Mesendoderm (in vitro differentiated cells): ENCODE measurements at regions not wholly inside any gene's neighbourhood (a gene's known extent, or its start where the extent isn't known, plus 50 kb on each side); places are given as distances from the start of the nearest gene placed in this dataset.

Source experiments
- DNase-seq: peaks from one replicate; pipeline ENCODE4 v3.0.0; 2013
- H2AK5ac ChIP-seq: 2 replicates; pipeline ENCODE4 v1.6.1; 2013; ENCODE audit warnings: low read length, inconsistent platforms
- H2BK120ac ChIP-seq: 2 replicates; pipeline ENCODE4 v1.6.1; 2013; ENCODE audit warnings: low read depth, mild to moderate bottlenecking, low read length, moderate library complexity, mixed read lengths
- H2BK15ac ChIP-seq: replicated peaks from 2 replicates; pipeline ENCODE4 v1.6.1; 2013; ENCODE audit warnings: low read depth, mild to moderate bottlenecking, moderate library complexity
- H2BK5ac ChIP-seq: 2 replicates; pipeline ENCODE4 v1.6.1; 2013; ENCODE audit warnings: low read length, inconsistent platforms
- H3K18ac ChIP-seq: 2 replicates; pipeline ENCODE4 v1.6.1; 2013; ENCODE audit warnings: mild to moderate bottlenecking, low read length, mixed read lengths
- H3K23ac ChIP-seq: one replicate; pipeline ENCODE4 v1.6.1; 2013; ENCODE audit warnings: low read length
- H3K27ac ChIP-seq: 2 replicates; pipeline ENCODE4 v1.5.1; 2013; ENCODE audit warnings: low read depth, mild to moderate bottlenecking, inconsistent platforms, low read length, moderate library complexity
- H3K27me3 ChIP-seq: 2 replicates; pipeline ENCODE4 v1.6.1; 2013; ENCODE audit warnings: low read length, control low read depth, mild to moderate bottlenecking, inconsistent platforms; ENCODE audit not compliant: insufficient read depth, poor library complexity
- H3K36me3 ChIP-seq: 2 replicates; pipeline ENCODE4 v1.6.1; 2013; ENCODE audit warnings: low read length, inconsistent platforms; ENCODE audit not compliant: control insufficient read depth, insufficient read depth
- H3K4ac ChIP-seq: one replicate; pipeline ENCODE4 v1.6.1; 2013; ENCODE audit warnings: low read depth, mild to moderate bottlenecking, low read length, moderate library complexity
- H3K4me1 ChIP-seq: 2 replicates; pipeline ENCODE4 v1.6.1; 2013; ENCODE audit warnings: low read depth, low read length, inconsistent platforms; ENCODE audit not compliant: control insufficient read depth
- H3K4me2 ChIP-seq: 2 replicates; pipeline ENCODE4 v1.6.1; 2013; ENCODE audit warnings: low read length
- H3K4me3 ChIP-seq: 2 replicates; pipeline ENCODE4 v1.5.1; 2013; ENCODE audit warnings: mild to moderate bottlenecking, low read length
- H3K56ac ChIP-seq: one replicate; pipeline ENCODE4 v1.6.1; 2013; ENCODE audit warnings: low read length
- H3K79me1 ChIP-seq: 2 replicates; pipeline ENCODE4 v1.6.1; 2013; ENCODE audit warnings: low read length, inconsistent platforms
- H3K79me2 ChIP-seq: 2 replicates; pipeline ENCODE4 v1.6.1; 2013; ENCODE audit warnings: mild to moderate bottlenecking, low read length; ENCODE audit not compliant: control insufficient read depth, insufficient read depth
- H3K9ac ChIP-seq: 2 replicates; pipeline ENCODE4 v1.6.1; 2013; ENCODE audit warnings: low read length, inconsistent platforms
- H4K5ac ChIP-seq: one replicate; pipeline ENCODE4 v1.6.1; 2013; ENCODE audit warnings: low read length
- H4K8ac ChIP-seq: one replicate; pipeline ENCODE4 v1.6.1; 2013; ENCODE audit warnings: low read depth, mild to moderate bottlenecking, control low read depth, low read length, moderate library complexity
- WGBS: extraction: QIAGEN DNeasy Blood & Tissue Kit; methylation state at CpG from one replicate; pipeline ENCODE4 v1.1.7; 2013; ENCODE audit warnings: low lambda C conversion rate, missing lambda C conversion rate; ENCODE audit not compliant: insufficient coverage; ENCODE audit errors: extremely low coverage; 5-methylcytosine and 5-hydroxymethylcytosine counted together

GRCh38 chr20:10789386-10789785, 115.6 kb upstream of the JAG1 start:
- H3K36me3 ChIP-seq, result no peaks in the 10 kb centered on the region
- H3K4ac ChIP-seq, result no peak overlapping the region
- no CpG with 5 or more reads among the region's 1 CpG for WGBS
- no peak overlapping the region for H4K5ac ChIP-seq
- H2BK120ac ChIP-seq, result no peak overlapping the region
- no peak overlapping the region for H3K18ac ChIP-seq
- no peak overlapping the region for H4K8ac ChIP-seq
- no peak overlapping the region for H2BK15ac ChIP-seq
- no peak overlapping the region for H3K9ac ChIP-seq
- H3K23ac ChIP-seq, result no peak overlapping the region
- peaks cover 8% of the 10 kb centered on the region for H3K4me1 ChIP-seq
- H3K4me3 ChIP-seq, result no peak overlapping the region
- no peaks in the 10 kb centered on the region for H3K27me3 ChIP-seq
- no peak overlapping the region for H2AK5ac ChIP-seq
- H3K27ac ChIP-seq, result no peak overlapping the region
- no peaks in the 10 kb centered on the region for H3K79me2 ChIP-seq
- H3K56ac ChIP-seq, result no peak overlapping the region
- DNase-seq, result peak; percentile 27
- no peak overlapping the region for H2BK5ac ChIP-seq
- H3K79me1 ChIP-seq, result no peaks in the 10 kb centered on the region
- no peak overlapping the region for H3K4me2 ChIP-seq

DNA sequence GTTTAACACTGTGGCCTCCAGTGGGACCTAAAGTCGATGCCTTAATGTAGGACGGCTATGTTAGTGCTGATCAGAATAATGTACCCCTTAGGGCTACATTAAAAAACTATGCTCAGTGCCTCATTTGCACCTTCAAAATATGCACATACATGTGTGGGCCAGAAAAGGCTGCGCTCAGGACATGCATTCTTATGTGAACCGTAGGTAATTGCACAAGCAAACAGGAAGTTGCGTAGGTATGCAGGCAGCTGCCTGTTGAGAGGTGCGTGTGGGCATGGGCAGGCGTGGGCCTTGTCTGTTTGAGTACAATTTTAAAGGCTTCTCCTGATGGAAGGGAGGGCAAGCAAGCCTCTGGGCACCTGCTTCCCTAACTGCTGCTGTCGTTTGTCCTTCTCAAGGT, 116.2 kb upstream of the JAG1 start:
- H3K4ac ChIP-seq, result no peak overlapping the region
- H4K8ac ChIP-seq, result no peak overlapping the region
- no peak overlapping the region for H4K5ac ChIP-seq
- H3K9ac ChIP-seq, result no peak overlapping the region
- no peak overlapping the region for H2BK15ac ChIP-seq
- no peak overlapping the region for H2BK120ac ChIP-seq
- WGBS, result no CpG with 5 or more reads among the region's 8 CpGs
- H3K79me1 ChIP-seq, result no peaks in the 10 kb centered on the region
- no peak overlapping the region for H2BK5ac ChIP-seq
- H2AK5ac ChIP-seq, result no peak overlapping the region
- H3K56ac ChIP-seq, result no peak overlapping the region
- DNase-seq, result no peak
- no peak overlapping the region for H3K27ac ChIP-seq
- H3K4me1 ChIP-seq, result peaks cover 6% of the 10 kb centered on the region
- no peaks in the 10 kb centered on the region for H3K79me2 ChIP-seq
- H3K23ac ChIP-seq, result no peak overlapping the region
- H3K4me3 ChIP-seq, result no peak overlapping the region
- no peak overlapping the region for H3K18ac ChIP-seq
- no peaks in the 10 kb centered on the region for H3K36me3 ChIP-seq
- H3K27me3 ChIP-seq, result no peaks in the 10 kb centered on the region
- no peak overlapping the region for H3K4me2 ChIP-seq

DNA sequence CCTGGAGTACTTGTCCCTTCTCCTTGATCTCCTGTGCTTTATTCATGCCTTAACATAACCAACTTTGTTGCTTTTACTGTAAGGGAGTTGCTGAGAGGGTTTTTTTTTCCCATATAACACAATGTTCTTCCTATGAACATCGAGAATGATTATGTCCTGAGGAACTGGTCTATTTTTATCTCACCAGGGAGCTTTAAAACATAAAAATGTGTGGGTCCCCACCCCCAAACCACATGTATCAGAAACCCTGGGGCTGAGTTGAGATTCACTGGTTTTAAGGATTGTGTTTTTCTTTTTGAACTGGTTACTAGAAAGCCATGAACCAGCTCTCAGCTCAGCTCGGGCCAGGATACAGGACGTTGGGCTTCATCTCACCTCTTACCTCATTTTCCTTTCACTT, 118.5 kb upstream of the JAG1 start:
- WGBS, result no CpG with 5 or more reads among the region's 3 CpGs
- H4K8ac ChIP-seq, result no peak overlapping the region
- H3K23ac ChIP-seq, result no peak overlapping the region
- no peak overlapping the region for H3K4ac ChIP-seq
- no peak overlapping the region for H3K56ac ChIP-seq
- DNase-seq, result no peak
- no peak overlapping the region for H3K9ac ChIP-seq
- H3K27me3 ChIP-seq, result no peaks in the 10 kb centered on the region
- no peak overlapping the region for H3K18ac ChIP-seq
- H4K5ac ChIP-seq, result no peak overlapping the region
- no peaks in the 10 kb centered on the region for H3K36me3 ChIP-seq
- no peak overlapping the region for H2AK5ac ChIP-seq
- no peak overlapping the region for H3K27ac ChIP-seq
- H2BK5ac ChIP-seq, result no peak overlapping the region
- H2BK120ac ChIP-seq, result no peak overlapping the region
- no peak overlapping the region for H3K4me2 ChIP-seq
- H3K79me2 ChIP-seq, result no peaks in the 10 kb centered on the region
- peaks cover 2% of the 10 kb centered on the region for H3K4me1 ChIP-seq
- H2BK15ac ChIP-seq, result no peak overlapping the region
- H3K4me3 ChIP-seq, result no peak overlapping the region
- no peaks in the 10 kb centered on the region for H3K79me1 ChIP-seq

DNA sequence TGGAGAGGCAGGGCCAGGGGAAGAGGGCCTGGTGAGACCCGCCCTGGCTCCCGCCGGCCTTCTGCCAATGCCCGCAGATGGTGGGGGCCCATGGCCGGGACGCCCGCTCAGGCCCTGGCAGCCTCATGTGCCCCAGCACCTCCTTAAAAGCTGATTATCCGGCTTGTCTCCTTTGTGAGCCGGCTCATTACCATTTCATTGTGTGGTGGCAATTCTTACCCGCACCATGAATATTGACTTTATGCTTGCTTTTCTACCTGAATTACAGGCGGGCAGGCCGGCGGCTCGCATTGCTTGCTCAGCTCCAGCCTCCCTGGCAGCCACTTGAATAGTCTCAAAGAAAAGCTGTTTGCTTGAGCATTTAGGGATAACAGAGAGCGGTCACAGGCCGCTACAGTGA, 120.0 kb upstream of the JAG1 start:
- Histone ChIP-seq H3K9ac (no peak overlapping the region), H3K36me3 (no peaks in the 10 kb centered on the region), H3K23ac (no peak overlapping the region), H2AK5ac (no peak overlapping the region), H4K8ac (no peak overlapping the region), H3K4me3 (no peak overlapping the region), H3K79me1 (no peaks in the 10 kb centered on the region), H3K27ac (no peak overlapping the region), H3K4me2 (no peak overlapping the region), H3K56ac (no peak overlapping the region), H3K18ac (no peak overlapping the region), H3K27me3 (no peaks in the 10 kb centered on the region), H3K79me2 (no peaks in the 10 kb centered on the region), H2BK120ac (no peak overlapping the region), H3K4me1 (no peaks in the 10 kb centered on the region), H4K5ac (no peak overlapping the region), H2BK15ac (no peak overlapping the region), H3K4ac (no peak overlapping the region), H2BK5ac (no peak overlapping the region)
- no CpG with 5 or more reads among the region's 16 CpGs for WGBS
- DNase-seq, result no peak

DNA sequence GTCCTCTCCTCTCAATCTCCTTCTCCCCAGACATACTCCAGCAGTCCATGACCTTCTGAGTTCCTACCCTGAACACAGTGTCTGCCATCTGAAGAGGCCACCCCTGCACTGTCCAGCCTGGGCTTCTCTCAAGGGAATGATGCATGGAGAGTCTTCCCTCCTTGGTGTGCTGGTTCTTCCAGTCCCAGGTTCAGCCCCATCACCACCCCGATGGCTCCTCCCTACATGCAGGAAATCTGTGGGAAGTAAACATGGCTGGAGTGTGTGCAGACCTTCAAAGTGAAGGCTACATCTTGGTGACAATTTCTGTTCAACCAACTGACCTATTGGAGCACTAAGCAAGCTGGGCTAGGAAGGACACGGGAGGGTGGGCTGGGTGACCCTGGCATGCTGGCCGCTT, 121.0 kb upstream of the JAG1 start:
- H3K4me2 ChIP-seq, result no peak overlapping the region
- H2BK5ac ChIP-seq, result no peak overlapping the region
- H2AK5ac ChIP-seq, result no peak overlapping the region
- no peaks in the 10 kb centered on the region for H3K4me1 ChIP-seq
- no peak overlapping the region for H3K56ac ChIP-seq
- no peak overlapping the region for H3K27ac ChIP-seq
- no peak overlapping the region for H2BK120ac ChIP-seq
- no peak overlapping the region for H3K23ac ChIP-seq
- no peak overlapping the region for H3K4ac ChIP-seq
- WGBS, result no CpG with 5 or more reads among the region's 3 CpGs
- no peaks in the 10 kb centered on the region for H3K27me3 ChIP-seq
- DNase-seq, result no peak
- H2BK15ac ChIP-seq, result no peak overlapping the region
- no peak overlapping the region for H3K9ac ChIP-seq
- no peaks in the 10 kb centered on the region for H3K36me3 ChIP-seq
- no peaks in the 10 kb centered on the region for H3K79me1 ChIP-seq
- no peak overlapping the region for H4K8ac ChIP-seq
- H4K5ac ChIP-seq, result no peak overlapping the region
- no peaks in the 10 kb centered on the region for H3K79me2 ChIP-seq
- no peak overlapping the region for H3K18ac ChIP-seq
- no peak overlapping the region for H3K4me3 ChIP-seq

- Histone ChIP-seq H4K8ac (no peak overlapping the region), H3K4me2 (no peak overlapping the region), H3K4ac (no peak overlapping the region)
Measured at GRCh38 chr20:10795286-10796026, 121.7 kb upstream of the JAG1 start.

More at GRCh38 chr20:10795286-10796026, 121.7 kb upstream of the JAG1 start:
- no peak overlapping the region for H2BK15ac ChIP-seq
- H3K18ac ChIP-seq, result no peak overlapping the region
- H3K36me3 ChIP-seq, result no peaks in the 10 kb centered on the region
- no CpG with 5 or more reads among the region's 11 CpGs for WGBS
- no peak overlapping the region for H3K56ac ChIP-seq
- H3K4me1 ChIP-seq, result no peaks in the 10 kb centered on the region
- H3K79me1 ChIP-seq, result no peaks in the 10 kb centered on the region
- no peak overlapping the region for H3K9ac ChIP-seq
- no peak overlapping the region for H2BK5ac ChIP-seq
- H3K27ac ChIP-seq, result no peak overlapping the region
- H3K23ac ChIP-seq, result no peak overlapping the region
- DNase-seq, result no peak
- H2AK5ac ChIP-seq, result no peak overlapping the region
- H4K5ac ChIP-seq, result no peak overlapping the region
- H3K4me3 ChIP-seq, result no peak overlapping the region
- H2BK120ac ChIP-seq, result no peak overlapping the region
- H3K27me3 ChIP-seq, result no peaks in the 10 kb centered on the region
- no peaks in the 10 kb centered on the region for H3K79me2 ChIP-seq
